ENCODE measurements at regions not wholly inside any gene's neighbourhood (a gene's known extent, or its start where the extent isn't known, plus 50 kb on each side); places are given as distances from the start of the nearest gene placed in this dataset.
"Not testable (repeated sequence)": the region's sequence is repeated elsewhere in the genome, so short reads cannot be mapped to it uniquely, and the experiment has no call there.

DNA sequence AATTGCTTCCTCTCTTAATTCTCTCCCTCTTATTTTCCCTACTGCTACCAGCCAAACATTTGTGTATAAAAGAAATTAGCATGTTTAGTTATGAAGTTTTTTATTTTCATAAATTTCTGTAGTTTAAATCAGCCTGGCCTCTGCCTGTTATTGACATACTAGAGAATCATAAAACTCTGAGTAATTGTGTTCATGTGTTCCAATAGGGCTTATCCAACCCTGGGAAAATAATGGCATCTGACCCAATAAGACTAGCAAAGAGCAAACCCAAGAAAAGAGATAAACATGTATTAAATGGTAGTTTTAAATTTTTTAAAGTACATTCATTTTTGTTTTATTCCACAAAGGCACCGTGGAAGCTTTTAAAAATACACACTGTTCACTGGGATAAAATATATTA lies 404.3 kb downstream of the HLX start:
- H3K9me2 ChIP-seq (replicated peaks; ENCODE audit: low read length), result no peaks in the 10 kb centered on the region
- H3K27me3 ChIP-seq (ENCODE audit: low read length), result no peaks in the 10 kb centered on the region
- no peak overlapping the region for H3K27ac ChIP-seq (ENCODE audit: low read length)
- no peak for TF ChIP-seq EZH2phosphoT487 (IDR thresholded peaks at IDR 0.05; ENCODE audit: borderline replicate concordance, low read length)
- TF ChIP-seq, protein P1, sequence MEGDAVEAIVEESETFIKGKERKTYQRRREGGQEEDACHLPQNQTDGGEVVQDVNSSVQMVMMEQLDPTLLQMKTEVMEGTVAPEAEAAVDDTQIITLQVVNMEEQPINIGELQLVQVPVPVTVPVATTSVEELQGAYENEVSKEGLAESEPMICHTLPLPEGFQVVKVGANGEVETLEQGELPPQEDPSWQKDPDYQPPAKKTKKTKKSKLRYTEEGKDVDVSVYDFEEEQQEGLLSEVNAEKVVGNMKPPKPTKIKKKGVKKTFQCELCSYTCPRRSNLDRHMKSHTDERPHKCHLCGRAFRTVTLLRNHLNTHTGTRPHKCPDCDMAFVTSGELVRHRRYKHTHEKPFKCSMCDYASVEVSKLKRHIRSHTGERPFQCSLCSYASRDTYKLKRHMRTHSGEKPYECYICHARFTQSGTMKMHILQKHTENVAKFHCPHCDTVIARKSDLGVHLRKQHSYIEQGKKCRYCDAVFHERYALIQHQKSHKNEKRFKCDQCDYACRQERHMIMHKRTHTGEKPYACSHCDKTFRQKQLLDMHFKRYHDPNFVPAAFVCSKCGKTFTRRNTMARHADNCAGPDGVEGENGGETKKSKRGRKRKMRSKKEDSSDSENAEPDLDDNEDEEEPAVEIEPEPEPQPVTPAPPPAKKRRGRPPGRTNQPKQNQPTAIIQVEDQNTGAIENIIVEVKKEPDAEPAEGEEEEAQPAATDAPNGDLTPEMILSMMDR (conservative IDR thresholded peaks at IDR 0.05; ENCODE audit: low read depth, low read length), result no peak
- TF ChIP-seq EZH2 (IDR thresholded peaks at IDR 0.05; ENCODE audit: low read length, unreplicated experiment), result no peak
- no peak overlapping the region for H3K9ac ChIP-seq (ENCODE audit: low read length)
- H3K79me2 ChIP-seq (ENCODE audit: low read length), result no peaks in the 10 kb centered on the region
- ChIA-PET POLR2A (ENCODE audit: unreplicated experiment) (no interaction called here), CTCF (no interaction called here)
- intact Hi-C loops (cut with micrococcal nuclease), result no loop called here
- no peak overlapping the region for H3K4me2 ChIP-seq (ENCODE audit: low read length)
- H3K4me1 ChIP-seq (ENCODE audit: insufficient read depth, low read length), result peaks cover 7% of the 10 kb centered on the region; the same call in 1 of the 2 replicates
- H2AFZ ChIP-seq (ENCODE audit: low read length), result no peak overlapping the region
- H4K20me1 ChIP-seq (ENCODE audit: low read length), result no peaks in the 10 kb centered on the region
- DNase-seq, result no peak
- no peak overlapping the region for H3K4me3 ChIP-seq (ENCODE audit: low read length)
- 0 out of 2 replicates have a peak, but pooled peaks have one; percentile 55 for ATAC-seq
- BruUV-seq (replicated peaks), result no TSS peak
- no peaks in the 10 kb centered on the region for H3K9me3 ChIP-seq (ENCODE audit: low read length)
- H3F3A ChIP-seq (ENCODE audit: low read length, unreplicated experiment), result no peaks in the 10 kb centered on the region
- no peaks in the 10 kb centered on the region for H3K36me3 ChIP-seq (ENCODE audit: low read depth, low read length)

DNA sequence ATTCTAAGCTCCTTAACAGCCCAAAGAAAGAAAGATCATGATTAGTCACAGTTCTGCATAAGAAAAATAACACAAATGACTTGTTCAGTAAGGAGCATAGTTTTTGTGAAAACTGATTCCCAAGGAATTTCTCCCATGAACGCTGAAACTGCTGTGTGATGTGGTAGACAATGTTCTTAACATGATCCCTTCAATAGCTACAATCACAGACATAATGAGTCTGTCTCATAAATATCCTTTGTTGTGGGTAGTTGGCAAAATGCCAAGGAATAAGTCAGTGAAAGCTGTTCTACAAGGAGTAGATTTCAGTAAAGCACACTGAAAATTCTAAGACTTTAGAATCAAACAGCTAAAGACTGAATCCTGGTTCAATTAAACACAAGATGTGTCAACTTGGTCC lies 404.8 kb downstream of the HLX start:
- H3F3A ChIP-seq (ENCODE audit: low read length, unreplicated experiment), result no peaks in the 10 kb centered on the region
- no TSS peak for BruUV-seq (replicated peaks)
- intact Hi-C loops (cut with micrococcal nuclease), result no loop called here
- TF ChIP-seq, protein P1 (conservative IDR thresholded peaks at IDR 0.05; ENCODE audit: low read depth, low read length), result no peak
- TF ChIP-seq EZH2 (IDR thresholded peaks at IDR 0.05; ENCODE audit: low read length, unreplicated experiment) (no peak), EZH2phosphoT487 (IDR thresholded peaks at IDR 0.05; ENCODE audit: borderline replicate concordance, low read length) (no peak)
- no peaks in the 10 kb centered on the region for H3K9me3 ChIP-seq (ENCODE audit: low read length)
- POLR2A ChIA-PET (ENCODE audit: unreplicated experiment), result no interaction called here
- H3K9me2 ChIP-seq (replicated peaks; ENCODE audit: low read length), result no peaks in the 10 kb centered on the region
- H3K4me2 ChIP-seq (ENCODE audit: low read length), result no peak overlapping the region
- no peaks in the 10 kb centered on the region for H3K36me3 ChIP-seq (ENCODE audit: low read depth, low read length)
- H3K9ac ChIP-seq (ENCODE audit: low read length), result no peak overlapping the region
- CTCF ChIA-PET, result no interaction called here
- no peak overlapping the region for H2AFZ ChIP-seq (ENCODE audit: low read length)
- peak; percentile 74 for DNase-seq
- H3K4me1 ChIP-seq (ENCODE audit: insufficient read depth, low read length), result peaks cover 7% of the 10 kb centered on the region; the same call in 1 of the 2 replicates
- no peaks in the 10 kb centered on the region for H3K79me2 ChIP-seq (ENCODE audit: low read length)
- no peak overlapping the region for H3K27ac ChIP-seq (ENCODE audit: low read length)
- peak; percentile 31 for ATAC-seq
- no peak overlapping the region for H3K4me3 ChIP-seq (ENCODE audit: low read length)
- no peaks in the 10 kb centered on the region for H4K20me1 ChIP-seq (ENCODE audit: low read length)
- no peaks in the 10 kb centered on the region for H3K27me3 ChIP-seq (ENCODE audit: low read length)

DNA sequence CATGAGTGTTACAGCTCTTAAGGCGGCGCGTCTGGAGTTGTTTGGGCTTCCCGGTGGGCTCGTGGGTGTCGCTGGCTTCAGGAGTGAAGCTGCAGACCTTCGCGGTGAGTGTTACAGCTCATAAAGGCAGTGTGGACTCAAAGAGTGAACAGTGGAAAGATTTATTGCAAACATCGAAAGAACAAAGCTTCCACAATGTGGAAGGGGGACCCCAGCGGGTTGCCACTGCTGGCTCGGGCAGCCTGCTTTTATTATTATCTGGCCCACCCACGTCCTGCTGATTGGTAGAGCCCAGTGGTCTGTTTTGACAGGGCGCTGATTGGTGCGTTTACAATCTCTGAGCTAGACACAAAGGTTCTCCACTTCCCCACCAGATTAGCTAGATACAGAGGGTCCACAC lies 405.7 kb downstream of the HLX start:
- H3K4me1 ChIP-seq (ENCODE audit: insufficient read depth, low read length); H2AFZ ChIP-seq (ENCODE audit: low read length); H4K20me1 ChIP-seq (ENCODE audit: low read length); H3K9me2 ChIP-seq (replicated peaks; ENCODE audit: low read length); DNase-seq; H3K36me3 ChIP-seq (ENCODE audit: low read depth, low read length); H3K27me3 ChIP-seq (ENCODE audit: low read length); CTCF ChIA-PET; H3F3A ChIP-seq (ENCODE audit: low read length, unreplicated experiment); H3K9ac ChIP-seq (ENCODE audit: low read length); ATAC-seq; BruUV-seq (replicated peaks); POLR2A ChIA-PET (ENCODE audit: unreplicated experiment); intact Hi-C loops (cut with micrococcal nuclease); H3K27ac ChIP-seq (ENCODE audit: low read length); H3K4me3 ChIP-seq (ENCODE audit: low read length); H3K9me3 ChIP-seq (ENCODE audit: low read length); H3K79me2 ChIP-seq (ENCODE audit: low read length); H3K4me2 ChIP-seq (ENCODE audit: low read length): not testable (repeated sequence)

DNA sequence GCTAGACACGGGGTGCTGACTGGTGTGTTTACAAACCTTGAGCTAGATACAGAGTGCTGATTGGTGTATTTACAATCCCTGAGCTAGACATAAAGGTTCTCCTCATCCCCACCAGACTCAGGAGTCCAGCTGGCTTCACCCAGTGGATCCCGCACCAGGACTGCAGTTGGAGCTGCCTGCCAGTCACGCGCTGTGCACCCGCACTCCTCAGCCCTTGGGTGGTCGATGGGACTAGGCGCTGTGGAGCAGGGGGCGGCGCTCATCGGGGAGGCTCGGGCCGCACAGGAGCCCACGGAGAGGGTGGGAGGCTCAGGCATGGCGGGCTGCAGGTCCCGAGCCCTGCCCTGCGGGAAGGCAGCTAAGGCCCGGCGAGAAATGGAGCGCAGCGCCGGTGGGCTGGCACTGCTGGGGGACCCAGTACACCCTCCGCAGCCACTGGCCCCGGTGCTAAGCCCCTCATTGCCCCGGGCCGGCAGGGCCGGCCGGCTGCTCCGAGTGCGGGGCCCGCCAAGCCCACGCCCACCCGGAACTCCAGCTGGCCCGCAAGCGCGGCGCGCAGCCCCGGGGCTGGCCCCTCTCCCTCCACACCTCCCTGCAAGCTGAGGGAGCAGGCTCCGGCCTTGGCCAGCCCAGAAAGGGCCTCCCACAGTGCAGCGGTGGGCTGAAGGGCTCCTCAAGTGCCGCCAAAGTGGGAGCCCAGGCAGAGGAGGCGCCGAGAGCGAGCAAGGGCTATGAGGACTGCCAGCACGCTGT lies 406.4 kb downstream of the HLX start:
- H3K9ac ChIP-seq (ENCODE audit: low read length); H3K4me3 ChIP-seq (ENCODE audit: low read length); H3F3A ChIP-seq (ENCODE audit: low read length, unreplicated experiment); CTCF ChIA-PET; H3K9me3 ChIP-seq (ENCODE audit: low read length); H3K27ac ChIP-seq (ENCODE audit: low read length); intact Hi-C loops (cut with micrococcal nuclease); POLR2A ChIA-PET (ENCODE audit: unreplicated experiment); H3K27me3 ChIP-seq (ENCODE audit: low read length); H3K9me2 ChIP-seq (replicated peaks; ENCODE audit: low read length); ATAC-seq; DNase-seq; H3K4me2 ChIP-seq (ENCODE audit: low read length); H2AFZ ChIP-seq (ENCODE audit: low read length); H4K20me1 ChIP-seq (ENCODE audit: low read length); H3K36me3 ChIP-seq (ENCODE audit: low read depth, low read length); H3K79me2 ChIP-seq (ENCODE audit: low read length); H3K4me1 ChIP-seq (ENCODE audit: insufficient read depth, low read length); BruUV-seq (replicated peaks): not testable (repeated sequence)

Data from PC-3 (cell line).